Lung (tissue), 11 donors: ENCODE measurements at regions not wholly inside any gene's neighbourhood (a gene's known extent, or its start where the extent isn't known, plus 50 kb on each side); places are given as distances from the start of the nearest gene placed in this dataset.

Experiments
- ATAC-seq: fragments of 200-7000 bp; cut with Tn5 transposase; one replicate; pipeline ENCODE4 v1.9.1; 2020; ENCODE audit warnings: moderate number of reproducible peaks; ENCODE audit not compliant: insufficient read depth, low FRiP score
- DNase-seq, 3 donors: peaks; one replicate each; pipeline ENCODE4 v3.0.0-alpha.2; 2013 to 2017
- H3K27ac ChIP-seq, 2 donors: one replicate each; pipeline ENCODE4 v1.5.1; 2013; ENCODE audit warnings: mild to moderate bottlenecking in 2 of 2, moderate library complexity in 2 of 2, control low read depth in 1 of 2, inconsistent platforms in 1 of 2, low read depth in 1 of 2, low read length in 1 of 2
- H3K27me3 ChIP-seq, 3 donors: one replicate each; pipeline ENCODE4 v1.5.1; 2013; ENCODE audit warnings: low read length in 2 of 3; ENCODE audit not compliant: control insufficient read depth in 3 of 3, insufficient read depth in 3 of 3
- H3K36me3 ChIP-seq, 4 donors: one replicate each; pipeline ENCODE4 v1.5.1; 2013; ENCODE audit warnings: low read length in 4 of 4, mild to moderate bottlenecking in 1 of 4, moderate library complexity in 1 of 4; ENCODE audit not compliant: control insufficient read depth in 4 of 4, insufficient read depth in 4 of 4
- H3K4me1 ChIP-seq, 5 donors: one replicate each; pipeline ENCODE4 v1.5.1; 2013; ENCODE audit warnings: low read length in 5 of 5, mild to moderate bottlenecking in 2 of 5, moderate library complexity in 1 of 5; ENCODE audit not compliant: control insufficient read depth in 5 of 5, insufficient read depth in 5 of 5
- H3K4me3 ChIP-seq: one replicate; pipeline ENCODE4 v1.5.1; 2013; ENCODE audit warnings: mild to moderate bottlenecking, control low read depth, moderate library complexity
- H3K9ac ChIP-seq, 2 donors: one replicate each; pipeline ENCODE4 v1.5.1; 2013; ENCODE audit warnings: low read length in 2 of 2, control low read depth in 1 of 2; ENCODE audit not compliant: insufficient read depth in 1 of 2
- H3K9me3 ChIP-seq, 4 donors: one replicate each; pipeline ENCODE4 v1.5.1; 2013; ENCODE audit warnings: low read length in 3 of 4, mild to moderate bottlenecking in 1 of 4, moderate library complexity in 1 of 4; ENCODE audit not compliant: control insufficient read depth in 4 of 4, insufficient read depth in 3 of 4
- CTCF ChIP-seq: IDR thresholded peaks from 2 replicates; pipeline ENCODE4 v1.5.1; 2012; ENCODE audit warnings: mild to moderate bottlenecking; ENCODE audit errors: control extremely low read depth, extremely low read depth
- WGBS, 2 donors: extraction: QIAGEN DNeasy Blood & Tissue Kit; methylation state at CpG; one replicate each; pipeline ENCODE4 v1.1.7; 2013; 5-methylcytosine and 5-hydroxymethylcytosine counted together
- donor health status: control.
- donor health status: control.
- donor health status: Bipolar disorder and iron deficiency.
- donor health status: healthy.
- donor health status: DM: yes; HTN: yes; CAD: no.

DNA sequence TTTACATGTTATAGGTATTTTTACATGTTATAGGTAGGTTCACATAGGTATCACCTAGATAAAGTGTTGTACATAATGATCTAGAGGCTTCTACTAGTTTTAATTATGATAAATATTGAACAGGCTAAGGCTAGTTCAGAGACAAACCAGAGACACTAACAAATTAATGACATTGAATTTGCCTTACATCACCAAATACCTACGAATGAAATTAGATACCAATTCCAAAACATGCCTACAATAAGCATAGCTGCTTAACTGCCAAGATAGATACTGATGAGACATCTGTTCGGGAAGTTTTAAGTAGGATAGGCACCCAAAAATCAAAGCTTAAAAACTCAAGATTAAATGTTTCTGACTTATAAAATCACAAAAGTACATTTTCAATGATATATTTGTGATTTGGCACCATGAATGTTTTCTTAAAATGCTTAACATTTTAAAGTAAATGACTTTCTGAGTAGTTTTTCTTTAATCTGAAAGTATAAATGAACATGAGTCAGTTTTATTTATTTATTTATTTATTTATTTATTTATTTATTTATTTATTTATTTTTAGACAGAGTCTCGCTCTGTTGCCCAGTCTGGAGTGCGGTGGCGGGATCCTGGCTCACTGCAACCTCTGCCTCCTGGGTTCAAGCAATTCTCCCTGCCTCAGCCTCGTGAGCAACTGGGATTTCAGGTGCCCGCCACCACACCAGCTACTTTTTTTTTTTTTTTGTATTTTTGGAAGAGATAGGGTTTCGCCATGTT is 703.1 kb upstream of the ARRDC3 start:
- no peaks in the 10 kb centered on the region for H3K9me3 ChIP-seq
- H3K36me3 ChIP-seq: no peaks in the 10 kb centered on the region
- WGBS, 2 donors: 90 to 92% methylated on average over 8 of the region's 8 CpGs
- no peak for TF ChIP-seq CTCF
- no peaks in the 10 kb centered on the region for H3K27me3 ChIP-seq
- no peaks in the 10 kb centered on the region for H3K4me1 ChIP-seq
- no peak for DNase-seq
- no peak overlapping the region for H3K27ac ChIP-seq
- H3K9ac ChIP-seq: no peak overlapping the region
- H3K4me3 ChIP-seq: no peak overlapping the region
- no peak for ATAC-seq

DNA sequence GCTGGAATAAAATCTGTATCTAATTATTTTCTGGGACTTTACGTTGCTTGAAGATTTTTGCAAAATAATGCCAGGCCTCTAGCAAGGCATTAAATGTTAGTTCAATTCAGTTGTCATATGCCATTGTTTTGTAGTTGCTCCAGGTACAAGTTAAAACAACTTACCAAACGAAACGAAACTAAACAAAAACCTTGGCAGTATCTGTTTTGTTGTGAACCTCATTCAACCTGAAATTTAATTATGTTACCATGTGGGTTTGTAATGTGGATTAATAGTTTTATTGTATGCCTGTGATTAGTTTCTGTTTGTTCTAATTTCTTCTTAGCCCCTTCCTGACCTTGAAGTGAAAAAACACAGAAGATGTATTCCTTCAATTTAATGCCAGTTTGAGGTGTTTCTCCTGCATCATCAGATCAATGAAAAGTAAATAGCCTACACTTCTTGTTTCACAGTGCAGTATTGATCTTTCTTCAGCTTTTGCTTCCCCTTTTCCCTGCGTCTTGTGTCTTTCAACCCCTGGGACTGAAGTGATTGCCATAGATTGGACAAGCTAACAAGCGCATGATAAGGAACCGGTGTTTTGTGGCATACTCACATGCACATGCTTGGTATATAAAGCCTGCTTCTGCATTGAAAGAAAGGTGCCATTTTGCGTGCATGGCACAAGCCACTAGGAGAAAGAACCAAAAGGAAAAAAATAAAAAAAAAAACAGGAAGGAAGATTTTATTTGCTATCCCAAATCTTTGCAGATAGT is 699.0 kb upstream of the ARRDC3 start:
- H3K27me3 ChIP-seq: no peaks in the 10 kb centered on the region
- H3K4me3 ChIP-seq: no peak overlapping the region
- no peaks in the 10 kb centered on the region for H3K4me1 ChIP-seq
- H3K9ac ChIP-seq: no peak overlapping the region
- H3K36me3 ChIP-seq: no peaks in the 10 kb centered on the region
- ATAC-seq (no peak), DNase-seq (no peak)
- WGBS, 2 donors: 85 to 87% methylated on average over 7 of the region's 7 CpGs
- no peak overlapping the region for H3K27ac ChIP-seq
- H3K9me3 ChIP-seq: no peaks in the 10 kb centered on the region
- TF ChIP-seq CTCF: no peak

DNA sequence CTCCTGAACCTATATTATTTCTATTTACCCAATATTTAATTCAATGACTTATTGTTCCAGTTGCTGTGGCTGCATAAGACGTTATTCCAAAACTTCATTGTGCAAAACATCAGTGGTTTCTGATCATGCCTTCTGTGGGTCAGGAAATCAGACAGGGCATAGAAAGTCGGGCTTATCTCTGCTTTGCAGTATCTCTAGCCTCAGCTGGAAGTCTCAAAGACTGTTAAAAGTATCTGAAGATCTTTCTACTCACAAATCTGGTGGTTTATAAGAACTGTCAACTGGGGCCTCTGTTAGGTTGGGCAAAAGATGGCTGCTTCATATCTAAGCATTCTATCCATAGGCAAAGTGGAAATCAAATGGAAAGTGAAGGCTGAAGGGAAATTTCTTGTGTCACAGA is 687.7 kb upstream of the ARRDC3 start:
- H3K27ac ChIP-seq: no peak overlapping the region
- 13 to 25% methylated on average over 2 of the region's 2 CpGs for WGBS, 2 donors
- no peak overlapping the region for H3K9ac ChIP-seq

More for the DNA sequence above, 687.7 kb upstream of the ARRDC3 start:
- no peak for ATAC-seq
- Histone ChIP-seq H3K27me3 (no peaks in the 10 kb centered on the region), H3K9me3 (peaks cover 0 to 6% (median 0%) of the 10 kb centered on the region in 4 donors), H3K4me3 (no peak overlapping the region), H3K4me1 (peaks cover 0 to 2% (median 0%) of the 10 kb centered on the region in 5 donors), H3K36me3 (no peaks in the 10 kb centered on the region)
- no peak for DNase-seq
- TF ChIP-seq CTCF: no peak
